PC-3 (cell line): ENCODE measurements at regions not wholly inside any gene's neighbourhood (a gene's known extent, or its start where the extent isn't known, plus 50 kb on each side); places are given as distances from the start of the nearest gene placed in this dataset.

Experiments
- ATAC-seq: fragments of 200-7000 bp; cut with Tn5 transposase; 2 replicates; pipeline ENCODE4 v1.9.1; 2020; ENCODE audit warnings: mild to moderate bottlenecking, moderate library complexity
- BruUV-seq: library from RNA; stranded (reverse); fragments of 400-500 nt; replicated peaks from 2 replicates; lab custom pipeline; 2021; lab: Mats Ljungman, UMichigan
- CTCF ChIA-PET: fragments of 300-600 bp; sonication (Branson Sonifier 250); formaldehyde crosslinking; loops from one replicate; lab custom pipeline; 2022; ENCODE audit warnings: antibody characterized with exemption; lab: Charles Lee
- POLR2A ChIA-PET: fragments of 300-600 bp; sonication (Branson Sonifier 250); formaldehyde crosslinking; loops from one replicate; lab custom pipeline; 2022; ENCODE audit warnings: antibody characterized with exemption; ENCODE audit not compliant: unreplicated experiment; lab: Charles Lee
- DNase-seq: peaks from one replicate; pipeline ENCODE4 v3.0.0-alpha.2; 2015
- H2AFZ ChIP-seq: fragments of 300-600 bp; sonication (generic); 2 replicates; pipeline ENCODE4 v1.6.0; 2016; ENCODE audit warnings: antibody characterized with exemption, low read length
- H3F3A ChIP-seq: fragments of 300-600 bp; sonication (generic); one replicate; pipeline ENCODE4 v1.6.0; 2017; ENCODE audit warnings: antibody characterized with exemption, low read length, control low read depth, mild to moderate bottlenecking; ENCODE audit not compliant: unreplicated experiment
- H3K27ac ChIP-seq: fragments of 300-600 bp; sonication (generic); 2 replicates; pipeline ENCODE4 v1.5.1; 2016; ENCODE audit warnings: mild to moderate bottlenecking, low read length
- H3K27me3 ChIP-seq: fragments of 300-600 bp; sonication (generic); 2 replicates; pipeline ENCODE4 v1.6.1; 2016; ENCODE audit warnings: low read length, mixed read lengths
- H3K36me3 ChIP-seq: fragments of 300-600 bp; sonication (generic); 2 replicates; pipeline ENCODE4 v1.6.1; 2016; ENCODE audit warnings: low read depth, mixed run types, low read length, mixed read lengths
- H3K4me1 ChIP-seq: fragments of 300-600 bp; sonication (generic); 2 replicates; pipeline ENCODE4 v1.5.1; 2016; ENCODE audit warnings: low read length; ENCODE audit not compliant: insufficient read depth
- H3K4me2 ChIP-seq: fragments of 300-600 bp; sonication (generic); 2 replicates; pipeline ENCODE4 v1.6.0; 2016; ENCODE audit warnings: low read length
- H3K4me3 ChIP-seq: fragments of 300-600 bp; sonication (generic); 2 replicates; pipeline ENCODE4 v1.5.1; 2016; ENCODE audit warnings: mild to moderate bottlenecking, low read length, mixed read lengths
- H3K79me2 ChIP-seq: fragments of 300-600 bp; sonication (generic); 2 replicates; pipeline ENCODE4 v1.6.1; 2017; ENCODE audit warnings: low read length, mixed read lengths
- H3K9ac ChIP-seq: fragments of 300-600 bp; sonication (generic); 2 replicates; pipeline ENCODE4 v1.6.0; 2016; ENCODE audit warnings: mild to moderate bottlenecking, low read length
- H3K9me2 ChIP-seq: fragments of 300-600 bp; sonication (generic); replicated peaks from 2 replicates; pipeline ENCODE4 v1.6.1; 2016; ENCODE audit warnings: mixed run types, low read length, mixed read lengths
- H3K9me3 ChIP-seq: fragments of 300-600 bp; sonication (generic); 2 replicates; pipeline ENCODE4 v1.6.1; 2016; ENCODE audit warnings: low read length, mixed read lengths
- H4K20me1 ChIP-seq: fragments of 300-600 bp; sonication (generic); 2 replicates; pipeline ENCODE4 v1.6.1; 2016; ENCODE audit warnings: low read length, mixed read lengths
- CTCF ChIP-seq: fragments of 300-600 bp; sonication (generic); conservative IDR thresholded peaks from 2 replicates; pipeline ENCODE4 v1.5.1; 2017; ENCODE audit warnings: antibody characterized with exemption, low read depth, mild to moderate bottlenecking, low read length
- EZH2 ChIP-seq: fragments of 300-600 bp; sonication (generic); IDR thresholded peaks from one replicate; pipeline ENCODE4 v1.6.1; 2017; ENCODE audit warnings: antibody characterized with exemption, mild to moderate bottlenecking, low read length; ENCODE audit not compliant: unreplicated experiment
- EZH2phosphoT487 ChIP-seq: fragments of 300-600 bp; sonication (generic); IDR thresholded peaks from 2 replicates; pipeline ENCODE4 v1.6.1; 2018; ENCODE audit warnings: mild to moderate bottlenecking, antibody characterized with exemption, low read length, borderline replicate concordance
- intact Hi-C: fragments of 100-400 bp; cut with micrococcal nuclease; formaldehyde crosslinking; loops from 2 replicates; pipeline ENCODE4 v1.9.0; 2023

GRCh38 chr2:21916934-21917522 lies 793.3 kb downstream of the TDRD15 start:
- Histone ChIP-seq H3K36me3 (no peaks in the 10 kb centered on the region), H3F3A (no peaks in the 10 kb centered on the region), H2AFZ (no peak overlapping the region), H3K27me3 (no peaks in the 10 kb centered on the region), H3K4me3 (no peak overlapping the region), H3K27ac (no peak overlapping the region), H3K9me3 (peaks cover 8% of the 10 kb centered on the region; the same call in 1 of the 2 replicates), H4K20me1 (no peaks in the 10 kb centered on the region), H3K4me1 (no peaks in the 10 kb centered on the region), H3K9ac (no peak overlapping the region), H3K4me2 (no peak overlapping the region), H3K9me2 (no peaks in the 10 kb centered on the region), H3K79me2 (no peaks in the 10 kb centered on the region)
- intact Hi-C loops, result no loop called here
- TF ChIP-seq EZH2, result no peak
- TF ChIP-seq CTCF, result no peak
- no peak for TF ChIP-seq EZH2phosphoT487
- BruUV-seq, result no TSS peak
- ATAC-seq, result no peak
- ChIA-PET CTCF (no interaction called here), POLR2A (no interaction called here)
- no peak for DNase-seq

- ATAC-seq, result no peak
Measured at GRCh38 chr2:21920721-21921120, 797.0 kb downstream of the TDRD15 start.

More at GRCh38 chr2:21920721-21921120, 797.0 kb downstream of the TDRD15 start:
- H3K4me2 ChIP-seq, result no peak overlapping the region
- H3K36me3 ChIP-seq, result no peaks in the 10 kb centered on the region
- H3K79me2 ChIP-seq, result no peaks in the 10 kb centered on the region
- H3K9me3 ChIP-seq, result peaks cover 20% of the 10 kb centered on the region; the same call in 1 of the 2 replicates
- DNase-seq, result no peak
- H3K9ac ChIP-seq, result no peak overlapping the region
- no peaks in the 10 kb centered on the region for H4K20me1 ChIP-seq
- H3F3A ChIP-seq, result no peaks in the 10 kb centered on the region
- no peak overlapping the region for H3K27ac ChIP-seq
- TF ChIP-seq EZH2phosphoT487 (no peak), CTCF (no peak), EZH2 (no peak)
- H2AFZ ChIP-seq, result no peak overlapping the region
- H3K4me3 ChIP-seq, result no peak overlapping the region
- H3K9me2 ChIP-seq, result no peaks in the 10 kb centered on the region
- CTCF ChIA-PET, result no interaction called here
- intact Hi-C loops, result no loop called here
- BruUV-seq, result no TSS peak
- H3K4me1 ChIP-seq, result no peaks in the 10 kb centered on the region
- POLR2A ChIA-PET, result no interaction called here
- no peaks in the 10 kb centered on the region for H3K27me3 ChIP-seq
